ENCODE measurements at regions not wholly inside any gene's neighbourhood (a gene's known extent, or its start where the extent isn't known, plus 50 kb on each side); places are given as distances from the start of the nearest gene placed in this dataset.
"Not testable (repeated sequence)": the region's sequence is repeated elsewhere in the genome, so short reads cannot be mapped to it uniquely, and the experiment has no call there.

GRCh38 chr15:66964111-66964738 is 101.2 kb upstream of the SMAD3 start:
- DNase-seq (ENCODE audit: low read depth): no peak

GRCh38 chr15:66964791-66965190 is 100.6 kb upstream of the SMAD3 start:
- no peak for DNase-seq (ENCODE audit: low read depth)

- DNase-seq (ENCODE audit: low read depth): no peak
Observed at GRCh38 chr15:66965201-66965900, 100.1 kb upstream of the SMAD3 start.

GRCh38 chr15:66966256-66966655 is 99.1 kb upstream of the SMAD3 start:
- no peak for DNase-seq (ENCODE audit: low read depth)

DNA sequence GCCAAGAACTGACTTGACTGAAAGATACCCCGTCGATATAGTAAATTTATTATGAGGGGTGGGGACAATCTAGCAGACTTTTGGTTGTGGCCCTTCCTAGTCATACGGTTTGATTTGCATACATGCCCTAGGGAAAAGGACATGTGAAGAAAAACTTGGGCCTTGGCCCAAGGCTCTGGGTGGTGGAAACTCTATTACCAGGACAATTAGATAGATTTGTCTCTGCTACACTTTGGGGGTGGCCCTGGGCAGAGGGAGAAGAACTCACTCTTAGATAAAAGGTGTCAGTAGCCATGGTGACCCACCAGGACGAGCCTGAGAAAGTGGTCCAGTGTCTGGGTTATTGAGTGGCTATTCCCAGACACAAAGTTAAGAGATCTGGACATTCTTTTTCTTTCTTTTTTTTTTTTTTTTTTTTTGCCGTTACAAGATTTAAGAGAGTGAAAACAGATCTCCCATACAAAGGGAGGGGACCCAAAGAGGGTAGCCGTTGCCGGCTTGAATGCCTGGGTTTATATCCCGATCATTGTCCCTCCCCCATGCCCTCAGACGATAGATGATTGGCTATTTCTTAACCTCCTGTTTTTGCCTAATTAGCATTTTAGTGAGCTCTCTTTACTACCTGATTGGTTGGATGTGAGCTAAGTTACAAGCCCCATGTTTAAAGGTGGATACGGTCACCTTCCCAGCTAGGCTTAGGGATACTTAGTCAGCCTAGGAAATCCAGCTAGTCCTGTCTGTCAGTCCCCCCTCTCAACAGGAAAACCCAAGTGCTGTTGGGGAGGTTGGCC is 96.4 kb upstream of the SMAD3 start:
- DNase-seq (ENCODE audit: low read depth): no peak

GRCh38 chr15:66974131-66974530 is 91.3 kb upstream of the SMAD3 start:
- DNase-seq (ENCODE audit: low read depth): not testable (repeated sequence)

- not testable (repeated sequence) for DNase-seq (ENCODE audit: low read depth)
Observed at GRCh38 chr15:66976106-66976640, 89.2 kb upstream of the SMAD3 start.

DNA sequence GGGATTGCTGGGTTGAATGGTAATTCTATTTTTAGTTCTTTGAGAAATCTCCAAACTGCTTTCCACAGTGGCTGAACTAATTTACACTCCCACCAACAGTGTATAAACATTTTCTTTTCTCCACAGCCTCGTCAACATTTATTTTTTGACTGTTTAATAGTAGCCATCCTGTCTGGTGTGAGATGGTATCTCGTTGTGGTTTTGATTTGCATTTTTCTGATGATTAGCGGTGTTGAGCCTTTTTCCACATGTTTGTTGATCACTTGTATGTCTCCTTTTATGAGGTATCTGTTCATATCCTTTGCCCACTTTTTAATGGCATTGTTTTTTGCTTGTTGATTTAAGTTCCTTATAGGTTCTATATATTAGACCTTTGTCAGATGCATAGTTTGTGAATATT is 85.1 kb upstream of the SMAD3 start:
- DNase-seq (ENCODE audit: low read depth): not testable (repeated sequence)

DNA sequence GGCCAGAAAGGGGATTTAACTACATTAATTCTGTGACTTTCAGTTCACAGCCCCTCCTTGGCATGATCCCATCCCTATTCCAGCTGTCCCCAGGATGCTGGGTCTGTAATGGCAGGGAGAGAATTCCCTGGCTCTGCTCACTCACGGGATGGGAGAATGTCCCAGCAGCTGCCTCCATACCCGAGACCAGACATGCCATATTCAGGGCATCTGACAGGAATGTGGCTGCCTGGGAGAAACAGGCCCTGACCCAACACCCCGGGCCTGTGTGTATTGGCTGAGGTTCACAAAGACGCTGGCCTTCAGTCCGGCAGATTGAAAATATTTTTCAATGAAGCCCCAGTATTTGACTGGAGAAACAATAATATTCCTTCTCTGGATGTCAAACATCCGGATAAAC is 83.6 kb upstream of the SMAD3 start:
- no peak for DNase-seq (ENCODE audit: low read depth)

GRCh38 chr15:66982250-66982649 is 83.2 kb upstream of the SMAD3 start:
- no peak for DNase-seq (ENCODE audit: low read depth)

DNA sequence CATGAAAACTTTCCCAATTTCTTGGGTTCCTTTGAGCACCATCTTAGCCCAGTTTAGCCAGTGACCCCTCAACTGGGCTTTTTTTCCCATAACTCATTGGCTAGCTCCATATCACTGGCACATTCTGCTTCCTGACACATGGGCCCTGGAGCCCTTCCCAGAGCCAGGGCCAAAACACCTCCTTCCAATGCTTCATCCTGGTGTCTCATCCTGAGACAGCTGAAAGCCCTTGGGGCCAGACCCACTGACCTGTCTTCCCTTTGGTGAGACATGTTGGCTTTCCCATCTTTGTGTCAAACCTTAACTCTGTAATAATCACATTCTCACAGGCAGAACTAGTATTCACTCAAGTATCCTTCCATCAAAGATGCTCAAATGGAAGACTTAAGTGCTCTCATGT is 82.6 kb upstream of the SMAD3 start:
- no peak for DNase-seq (ENCODE audit: low read depth)

DNA sequence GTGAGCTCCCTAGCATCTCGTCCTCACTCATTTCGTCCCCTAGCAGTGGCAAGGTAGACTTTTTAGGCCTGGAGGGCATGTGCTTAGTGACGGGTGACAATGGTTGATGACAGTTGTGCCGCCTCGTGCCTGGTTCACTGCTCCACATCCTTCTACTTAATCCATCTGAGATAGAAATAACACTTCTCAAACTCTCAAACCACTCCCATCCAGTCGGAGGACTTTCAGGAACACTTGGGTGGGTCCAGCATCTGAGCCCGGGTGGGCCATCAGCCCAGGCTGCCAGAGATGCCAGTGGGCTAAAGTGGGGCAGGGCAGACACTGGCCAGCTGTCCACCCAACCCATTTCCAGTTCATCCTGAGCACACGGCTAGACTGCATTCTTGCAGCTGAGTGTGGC is 79.7 kb upstream of the SMAD3 start:
- DNase-seq (ENCODE audit: low read depth): no peak

GRCh38 chr15:66986951-66987350 is 78.5 kb upstream of the SMAD3 start:
- no peak for DNase-seq (ENCODE audit: low read depth)

DNA sequence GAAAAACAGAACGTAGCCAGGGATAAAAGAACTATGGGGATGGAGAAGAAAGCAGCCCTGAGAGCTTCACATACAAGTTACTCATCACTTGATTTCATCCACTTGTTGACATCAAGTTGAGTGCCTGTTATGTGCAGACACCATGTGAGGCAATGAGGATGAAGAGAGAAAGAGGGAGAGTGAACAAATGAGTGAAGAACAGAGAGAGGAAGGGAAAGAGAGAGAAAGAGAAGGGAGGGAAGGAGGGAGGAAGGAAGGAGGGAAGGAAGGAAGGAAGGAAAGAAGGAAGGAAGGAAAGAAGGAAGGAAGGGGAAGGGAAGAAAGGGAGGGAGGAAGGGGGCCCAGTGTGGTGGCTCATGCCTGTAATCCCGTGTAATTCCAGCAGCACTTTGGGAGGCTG is 72.3 kb upstream of the SMAD3 start:
- DNase-seq (ENCODE audit: low read depth): no peak

- DNase-seq (ENCODE audit: low read depth): no peak
Observed at GRCh38 chr15:66993874-66994696, 71.3 kb upstream of the SMAD3 start.

GRCh38 chr15:66994927-66995656 is 70.3 kb upstream of the SMAD3 start:
- no peak for DNase-seq (ENCODE audit: low read depth)

DNA sequence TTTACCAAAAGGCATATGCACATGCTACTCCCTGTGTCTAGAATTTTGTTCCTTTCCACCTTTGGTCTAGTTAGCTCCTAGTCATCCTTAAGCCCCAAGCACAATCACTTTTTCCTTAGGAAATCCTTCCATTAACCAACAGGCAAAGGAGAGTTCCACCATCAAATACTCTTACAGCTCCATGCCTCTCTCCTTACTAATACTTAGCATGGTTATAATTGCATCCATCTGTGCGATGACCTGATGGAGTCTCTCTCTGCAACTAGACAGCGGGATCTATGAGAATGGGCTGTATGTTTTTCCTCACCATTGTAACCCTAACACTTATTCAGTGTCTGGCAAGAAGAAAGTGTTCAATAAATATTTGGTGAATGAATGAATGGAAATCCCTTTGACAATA is 69.3 kb upstream of the SMAD3 start:
- no peak for DNase-seq (ENCODE audit: low read depth)

DNA sequence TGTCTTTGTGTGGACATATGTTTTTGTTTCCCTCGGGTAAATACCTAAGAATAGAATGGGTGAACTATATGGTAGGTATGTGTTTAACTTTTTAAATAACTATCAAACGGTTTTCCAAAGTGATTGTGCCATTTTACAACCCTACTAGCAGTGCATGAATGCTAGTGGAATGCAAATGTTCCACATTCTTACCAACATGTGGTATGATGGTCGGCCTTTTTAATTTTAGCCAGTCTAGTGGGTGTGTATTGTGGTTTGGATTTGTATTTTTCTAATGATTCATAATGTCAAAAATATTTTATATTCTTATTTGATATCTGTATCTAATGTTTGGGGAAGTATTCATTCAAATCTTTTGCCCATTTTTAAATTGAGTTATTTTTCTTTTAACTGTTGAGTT is 68.2 kb upstream of the SMAD3 start:
- DNase-seq (ENCODE audit: low read depth): no peak

DNA sequence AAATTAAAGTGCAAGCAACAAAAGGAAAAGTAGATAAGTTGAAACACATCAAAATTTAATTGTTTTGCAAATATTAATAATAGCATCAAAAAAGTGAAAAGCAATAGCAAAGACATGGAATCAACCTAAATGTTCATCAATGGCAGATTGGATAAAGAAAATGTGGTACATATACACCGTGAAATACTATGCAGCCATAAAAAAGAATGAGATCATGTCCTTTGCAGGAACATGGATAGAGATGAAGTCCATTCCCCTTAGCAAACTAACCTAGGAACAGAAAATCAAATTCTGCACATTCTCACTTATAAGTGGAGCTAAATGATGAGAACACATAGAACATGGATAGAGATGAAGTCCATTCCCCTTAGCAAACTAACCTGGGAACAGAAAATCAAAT is 67.2 kb upstream of the SMAD3 start:
- not testable (repeated sequence) for DNase-seq (ENCODE audit: low read depth)

DNA sequence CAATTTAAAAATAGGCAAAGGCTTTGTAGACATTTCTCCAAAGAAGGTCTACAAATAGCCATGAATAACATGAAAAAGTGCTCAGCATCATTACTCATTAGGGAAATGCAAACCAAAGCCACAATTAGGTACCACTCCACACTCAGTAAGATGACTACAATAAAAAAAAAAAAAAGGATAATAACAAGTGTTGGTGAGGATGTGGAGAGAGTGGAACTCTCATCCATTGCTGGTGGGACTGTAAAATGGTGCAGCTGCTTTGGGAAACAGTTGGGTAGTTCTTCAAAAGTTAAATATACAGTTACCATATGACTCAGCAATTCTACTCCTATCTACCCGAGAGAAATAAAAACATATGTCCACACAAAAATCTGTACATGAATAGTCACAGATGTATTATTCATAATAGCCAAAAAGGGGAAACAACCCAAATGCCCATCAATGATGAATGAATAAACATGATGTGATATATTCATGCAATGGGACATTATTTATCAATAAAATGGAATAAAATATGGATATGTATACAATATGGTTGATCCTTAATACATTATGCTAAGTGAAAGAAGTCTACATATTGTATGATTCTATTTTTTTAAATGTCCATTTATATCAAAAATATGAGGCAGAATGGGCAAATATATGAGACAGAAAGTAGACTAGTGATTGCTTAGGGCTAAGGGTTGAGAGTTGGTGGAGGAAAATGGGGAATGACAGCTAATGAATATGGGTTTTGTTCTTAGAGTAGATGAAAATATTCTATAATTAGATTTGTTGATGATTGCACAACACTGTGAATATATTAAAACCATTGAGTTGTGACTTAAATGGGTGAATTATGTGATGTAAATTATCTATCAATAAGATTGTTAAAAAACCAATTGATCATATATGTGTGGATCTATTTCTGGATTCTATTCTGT is 66.1 kb upstream of the SMAD3 start:
- DNase-seq (ENCODE audit: low read depth): no peak
